GM18868 (cell line): ENCODE measurements at regions not wholly inside any gene's neighbourhood (a gene's known extent, or its start where the extent isn't known, plus 50 kb on each side); places are given as distances from the start of the nearest gene placed in this dataset.
"Not testable (repeated sequence)": the region's sequence is repeated elsewhere in the genome, so short reads cannot be mapped to it uniquely, and the experiment has no call there.

ENCODE experiments used
- ATAC-seq: cut with Tn5 transposase; IDR thresholded peaks from one replicate; pipeline ENCODE4 v1.9.1; 2021; ENCODE audit warnings: mild to moderate bottlenecking, moderate library complexity; ENCODE audit not compliant: unreplicated experiment

DNA sequence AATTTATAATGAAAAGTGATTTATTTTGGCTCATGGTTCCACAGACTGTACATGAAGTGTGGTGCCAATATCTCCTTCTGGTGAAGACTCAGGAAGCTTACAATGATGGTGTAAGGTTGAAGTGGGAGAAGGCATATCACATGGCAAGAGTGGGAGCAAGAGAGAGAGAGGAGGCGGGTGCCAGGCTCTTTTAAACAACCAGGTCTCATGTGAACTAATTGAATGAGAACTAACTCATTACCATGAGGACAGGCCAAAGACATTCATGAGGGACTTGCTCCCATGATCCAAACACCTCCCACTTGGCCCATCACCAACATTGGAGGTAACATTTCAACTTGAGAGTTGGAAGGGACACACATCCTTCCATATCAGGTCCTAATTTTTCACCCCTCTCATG, 155.2 kb downstream of the SLC38A4 start:
- no peak for ATAC-seq

DNA sequence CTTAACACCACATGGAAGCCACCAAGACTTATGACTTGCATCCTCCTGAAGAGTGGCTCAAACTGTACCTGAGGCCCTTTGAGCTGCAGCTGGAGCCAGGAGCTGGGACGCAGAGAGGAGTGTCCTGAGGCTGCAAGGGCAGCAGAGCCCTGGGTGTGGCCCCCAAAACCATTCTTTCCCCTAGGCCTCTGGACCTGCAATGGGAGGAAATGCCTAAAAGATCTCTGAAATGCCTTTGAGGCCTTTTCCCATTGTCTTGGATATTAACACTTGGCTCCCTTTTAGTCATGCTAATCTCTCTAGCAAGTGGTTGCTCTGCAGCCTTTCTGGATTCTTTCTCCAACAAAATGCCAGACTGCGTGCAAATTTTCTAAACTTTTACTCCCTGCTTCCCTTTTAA, 156.1 kb downstream of the SLC38A4 start:
- ATAC-seq: no peak

DNA sequence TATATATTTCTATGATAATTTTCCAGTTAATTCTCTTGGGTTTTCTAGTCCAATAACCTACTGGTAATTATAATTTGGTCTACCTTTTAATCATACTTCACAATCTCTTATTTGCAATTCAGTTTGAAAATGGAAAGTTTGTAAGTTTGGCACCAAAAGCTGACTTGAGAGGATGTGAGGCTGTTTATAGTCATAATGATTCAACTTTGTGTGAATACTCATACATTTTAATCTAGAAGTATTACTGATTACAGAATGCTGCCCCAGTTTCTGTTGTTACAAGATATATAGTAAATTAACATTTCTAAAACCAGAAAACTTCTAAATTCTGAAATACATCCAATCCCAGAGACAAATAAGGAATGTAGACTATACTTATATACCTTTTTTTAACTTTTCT, 158.2 kb downstream of the SLC38A4 start:
- ATAC-seq: no peak

DNA sequence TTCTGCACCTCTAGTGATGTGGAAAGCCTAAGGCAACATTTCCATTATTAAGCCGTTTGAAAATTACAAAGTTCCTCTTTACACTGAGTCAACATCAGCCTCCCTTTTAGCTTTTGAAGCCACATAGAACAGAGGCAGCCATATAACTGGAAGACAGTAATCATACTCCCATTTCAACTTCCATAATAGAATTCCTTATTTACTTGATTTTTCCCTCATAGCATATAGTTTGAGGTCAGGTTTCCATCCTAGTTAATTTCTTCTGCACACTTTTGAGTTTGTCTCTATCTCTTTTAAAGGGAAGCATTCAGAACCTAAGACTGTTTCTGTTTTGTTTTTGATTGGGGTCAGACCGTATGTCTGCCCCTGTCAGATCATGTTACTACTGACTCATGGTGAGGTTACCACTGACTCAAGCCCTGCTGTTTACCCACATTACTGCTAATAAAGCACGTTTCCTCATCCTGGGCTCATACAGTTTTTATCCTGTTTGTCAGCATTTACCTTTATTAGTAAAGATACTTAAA, 161.0 kb downstream of the SLC38A4 start:
- ATAC-seq: peak; percentile 74

DNA sequence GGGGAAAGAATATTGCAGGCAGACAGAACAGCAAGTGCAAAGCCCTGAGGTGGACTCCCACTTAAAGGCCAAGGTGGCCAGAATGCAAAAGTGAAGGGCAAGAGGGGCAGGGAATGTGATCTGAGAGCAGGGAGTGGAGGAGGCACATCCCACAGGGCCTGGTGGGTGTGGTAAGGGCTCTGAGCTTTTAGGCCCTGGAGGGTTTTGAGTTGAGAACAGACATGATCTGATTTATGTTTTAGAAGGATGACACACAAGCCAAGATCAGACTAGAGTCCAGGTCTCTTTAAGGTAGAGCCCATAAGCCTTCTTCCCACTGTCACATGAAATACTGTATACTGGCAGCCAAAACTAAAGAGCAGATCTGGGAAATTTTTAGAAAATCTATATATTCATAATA, 162.5 kb downstream of the SLC38A4 start:
- ATAC-seq: no peak

DNA sequence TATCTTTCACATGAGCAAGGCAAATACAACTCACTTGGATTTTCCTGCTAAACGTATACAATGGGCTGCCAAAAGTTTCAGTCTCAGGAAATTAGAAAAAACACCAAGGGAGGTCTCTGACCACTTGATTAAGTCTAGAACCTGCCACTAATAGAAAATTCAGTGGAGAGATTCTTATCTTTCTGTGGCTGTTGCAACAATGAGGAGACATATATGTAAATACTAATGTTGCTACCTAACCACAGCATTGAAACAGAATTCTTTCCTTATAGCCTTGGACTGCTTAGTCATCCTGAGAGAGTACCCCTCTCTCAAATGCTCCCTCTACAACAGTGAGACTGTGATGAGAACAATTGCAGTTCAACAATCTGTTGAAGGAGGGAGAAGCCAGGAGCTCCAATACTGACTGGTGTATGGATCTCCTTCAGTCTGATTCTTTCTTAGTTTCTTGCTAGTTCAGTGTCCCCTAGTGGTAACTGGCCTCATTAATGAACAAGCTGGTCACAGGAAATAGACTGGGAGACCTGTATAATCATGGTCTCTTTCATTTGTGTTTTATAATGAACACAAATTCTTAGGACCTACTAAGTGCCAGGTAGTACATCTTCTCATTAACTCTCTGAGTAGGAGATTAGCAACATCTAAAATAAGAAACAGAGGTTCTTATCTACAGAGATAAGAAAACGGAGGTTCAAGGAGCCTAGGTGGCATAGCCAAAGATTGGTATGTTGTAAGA, 164.5 kb downstream of the SLC38A4 start:
- peak; percentile 77 for ATAC-seq

DNA sequence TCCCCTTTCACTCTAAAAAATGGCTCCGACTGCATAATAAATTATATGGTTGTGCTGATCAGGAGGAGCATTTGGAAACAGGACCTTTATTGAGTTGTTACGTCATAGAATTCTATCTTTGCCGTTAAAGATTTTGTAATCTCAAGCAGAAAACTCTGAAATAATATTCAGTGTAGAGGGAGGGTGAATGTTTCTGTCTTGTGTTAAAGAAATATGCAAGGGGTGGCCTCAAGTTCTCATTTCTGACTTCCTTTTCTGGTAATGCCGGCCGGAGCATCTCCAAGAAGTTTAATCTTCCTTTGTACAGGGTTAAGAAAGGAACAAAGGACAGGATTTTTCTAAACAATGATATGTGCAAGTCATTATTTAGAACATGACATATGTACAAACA, 165.1 kb downstream of the SLC38A4 start:
- no peak for ATAC-seq

DNA sequence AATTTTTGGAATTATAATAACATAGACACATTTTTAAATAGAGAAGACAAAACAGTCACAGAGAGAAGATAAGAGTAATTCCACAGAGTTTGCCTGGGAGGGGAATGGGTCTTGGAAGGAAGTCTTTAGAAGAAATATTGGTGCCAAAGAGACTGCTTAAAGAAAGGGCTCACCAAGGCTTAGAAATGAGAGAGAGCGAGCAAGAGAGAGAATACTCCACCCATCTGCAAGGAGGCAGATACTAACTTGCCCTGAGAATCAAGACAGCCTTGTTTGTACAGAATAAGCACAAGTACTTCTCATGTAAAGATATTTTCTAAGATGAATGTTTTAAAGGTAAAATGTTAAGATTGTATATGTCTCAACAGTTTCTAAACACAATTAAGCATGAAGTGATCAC, 165.5 kb downstream of the SLC38A4 start:
- no peak for ATAC-seq

DNA sequence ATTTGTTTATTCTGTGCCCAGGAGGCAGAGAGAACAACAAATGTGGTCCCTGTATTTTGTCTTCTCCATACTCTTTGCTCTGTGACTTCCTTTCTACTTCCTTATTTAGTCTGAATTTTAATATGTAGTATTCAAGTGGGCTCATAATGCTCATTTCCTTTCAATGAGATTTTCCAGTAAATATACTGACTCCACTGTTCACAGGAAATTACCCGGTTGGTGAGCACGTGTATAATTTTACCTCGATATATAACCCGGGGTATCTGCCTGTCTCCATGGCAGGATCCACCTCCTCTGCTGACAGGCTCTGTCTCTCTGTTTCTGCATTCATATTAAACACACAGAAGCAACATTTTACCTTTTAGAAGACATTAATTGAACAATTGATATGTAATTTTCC, 166.0 kb downstream of the SLC38A4 start:
- no peak for ATAC-seq

DNA sequence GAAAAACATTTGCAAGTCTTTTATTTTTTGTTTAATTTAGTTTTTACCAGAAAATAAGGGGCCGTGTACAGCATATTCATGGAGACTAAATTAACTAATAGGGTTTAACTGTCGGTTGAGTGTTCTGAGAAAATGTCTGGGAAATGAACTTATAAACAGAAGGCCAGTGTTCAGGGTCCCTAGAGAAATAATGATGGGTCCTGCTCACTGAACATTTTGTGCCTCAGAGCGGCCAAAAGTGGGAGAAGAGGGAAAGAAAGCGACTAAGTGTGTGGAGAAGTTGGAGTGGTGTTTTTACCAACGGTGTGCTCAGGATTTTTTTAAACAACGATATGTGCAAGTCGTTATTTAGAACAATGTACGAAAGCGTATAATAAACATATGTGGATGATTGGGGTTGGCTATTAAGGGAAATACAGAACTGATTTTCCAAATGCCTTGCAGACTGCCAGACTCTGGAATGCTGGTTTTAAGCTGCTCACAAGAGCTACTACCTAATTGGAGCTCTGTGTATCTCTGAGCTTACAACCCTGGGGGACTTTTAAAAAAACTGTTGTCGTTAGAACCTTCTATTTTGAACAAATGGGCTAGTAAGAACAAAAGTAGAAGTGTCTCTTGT, 166.7 kb downstream of the SLC38A4 start:
- ATAC-seq: no peak

DNA sequence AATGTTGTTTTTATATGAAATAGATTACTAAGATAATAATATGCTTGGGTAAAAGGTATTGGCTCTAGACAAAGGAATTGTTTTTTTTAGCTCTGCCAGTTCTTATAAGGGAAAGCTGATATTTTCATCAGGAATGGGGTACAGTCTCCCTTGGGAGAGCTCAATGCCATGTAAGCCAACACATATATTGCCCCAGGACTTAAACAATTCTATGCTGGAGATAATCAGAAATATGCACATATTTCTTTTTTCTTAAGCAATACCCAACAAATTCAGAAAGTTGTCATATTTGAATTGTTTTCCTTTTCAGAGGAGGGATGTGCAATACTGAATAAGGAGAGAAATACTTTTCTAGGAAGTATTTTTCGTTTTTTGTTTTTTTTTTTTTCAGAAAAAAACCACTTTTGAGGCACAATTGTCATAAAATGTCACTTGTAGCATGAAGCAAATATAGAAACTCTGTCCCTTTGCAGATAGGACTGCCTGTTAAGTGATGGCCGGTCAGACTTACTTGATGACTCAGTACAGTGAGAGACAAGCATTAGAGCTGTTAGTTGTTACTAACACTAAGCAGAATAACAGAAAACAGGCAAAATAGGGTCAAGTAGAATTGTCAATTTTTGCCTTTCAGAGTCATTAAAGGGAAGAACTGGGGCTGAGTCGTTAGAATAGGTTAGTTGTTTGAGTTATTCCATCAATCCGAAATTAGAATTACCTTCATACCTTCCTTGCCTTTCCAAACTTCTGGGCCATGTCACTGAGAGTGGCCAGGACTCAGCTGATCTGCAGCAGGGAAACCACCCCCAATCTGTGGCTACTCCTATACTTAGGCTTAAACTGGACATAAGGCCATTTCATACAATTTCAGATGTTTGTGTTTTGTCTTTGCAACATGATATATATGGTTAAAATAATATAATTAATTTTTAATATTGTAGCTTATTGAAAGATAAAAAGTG, 168.1 kb downstream of the SLC38A4 start:
- no peak for ATAC-seq

DNA sequence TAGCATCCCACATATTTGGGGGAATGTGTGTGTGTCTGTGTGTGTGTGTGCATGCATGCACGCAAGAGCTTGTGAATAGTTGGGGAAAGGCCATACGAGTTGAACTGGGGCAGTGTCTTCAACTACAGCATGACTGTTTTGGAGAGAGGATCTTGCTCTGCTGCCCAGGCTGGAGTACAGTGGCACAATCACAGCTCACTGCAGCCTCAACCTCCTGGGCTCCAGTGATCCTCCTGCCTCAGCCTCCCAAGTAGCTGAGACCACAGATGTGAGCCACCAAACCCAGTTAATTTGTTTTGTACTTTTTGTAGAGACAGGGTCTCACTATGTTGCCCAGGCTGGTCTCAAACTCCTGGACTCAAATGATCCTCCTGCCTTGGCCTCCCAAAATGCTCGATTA, 169.8 kb downstream of the SLC38A4 start:
- not testable (repeated sequence) for ATAC-seq

DNA sequence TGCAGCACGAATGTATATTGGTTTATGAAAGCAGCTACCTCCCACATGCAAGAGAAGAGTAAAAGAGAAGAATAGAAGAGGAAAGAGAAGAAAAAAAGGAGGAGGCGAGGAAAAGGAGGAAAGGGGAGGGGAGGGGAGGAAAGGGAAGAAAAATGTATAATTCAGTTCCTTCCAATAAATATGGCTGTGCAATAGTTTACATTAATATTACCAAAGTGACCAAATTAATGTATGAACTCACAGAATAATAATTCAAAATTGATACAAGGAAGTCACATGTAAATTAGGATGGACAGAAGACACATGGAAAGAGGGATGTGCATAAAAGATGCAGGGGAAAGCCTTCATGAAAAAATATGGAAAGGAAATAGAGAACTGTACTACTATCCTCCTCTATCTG, 172.5 kb downstream of the SLC38A4 start:
- ATAC-seq: no peak

DNA sequence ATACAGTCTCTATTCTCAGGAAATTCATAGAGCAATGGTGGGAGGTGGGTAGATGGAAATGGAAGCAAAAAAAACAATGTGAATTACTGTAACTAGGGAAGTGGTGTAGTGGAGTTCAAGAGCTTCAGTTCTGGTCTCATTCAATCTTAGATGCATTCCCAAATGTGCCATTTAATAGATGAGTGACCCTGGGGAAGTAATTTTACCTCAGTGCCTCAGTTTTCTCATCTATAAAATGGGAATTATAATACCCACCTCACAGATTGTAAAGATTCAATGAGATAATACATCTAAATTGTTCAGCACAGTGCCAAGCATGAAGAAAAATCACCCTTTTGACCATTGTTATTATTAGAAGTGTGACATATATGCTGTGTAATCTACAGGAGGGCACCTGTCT, 173.1 kb downstream of the SLC38A4 start:
- ATAC-seq: no peak

DNA sequence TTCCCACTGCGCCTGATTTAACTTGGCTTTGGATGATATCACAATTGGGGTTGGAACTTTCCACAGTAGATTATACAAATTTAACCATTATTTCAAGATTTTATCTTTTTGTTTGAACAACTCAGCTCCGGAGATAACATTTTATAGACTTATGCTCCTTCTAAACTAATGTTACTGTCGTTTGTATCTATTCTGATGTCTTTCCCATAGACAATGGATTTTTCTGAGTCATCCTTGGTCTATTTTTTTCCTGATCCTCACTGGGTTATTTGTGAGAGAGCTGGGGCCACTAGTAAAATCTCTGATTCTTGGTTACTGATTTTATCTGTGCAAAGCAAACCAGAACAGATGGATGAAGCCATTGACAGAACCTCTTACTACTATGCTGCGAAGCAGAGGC, 175.1 kb downstream of the SLC38A4 start:
- no peak for ATAC-seq

DNA sequence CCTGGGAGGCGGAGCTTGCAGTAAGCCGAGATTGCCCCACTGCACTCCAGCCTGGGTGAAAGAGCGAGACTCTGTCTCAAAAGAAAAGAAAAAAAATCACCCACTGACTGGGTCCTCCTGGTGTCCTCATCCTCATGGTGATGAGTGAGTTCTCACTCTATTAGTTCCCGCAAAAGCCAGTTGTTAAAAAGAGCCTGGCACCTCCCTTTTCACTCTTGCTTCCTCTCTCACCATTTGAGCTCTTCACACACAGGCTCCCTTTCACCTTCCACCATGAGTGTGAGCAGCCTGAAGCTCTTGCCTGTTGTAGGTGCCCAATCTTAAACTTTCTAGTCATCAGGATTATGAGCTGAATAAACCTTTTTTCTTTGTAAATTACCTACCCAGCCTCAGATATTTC, 176.4 kb downstream of the SLC38A4 start:
- no peak for ATAC-seq

DNA sequence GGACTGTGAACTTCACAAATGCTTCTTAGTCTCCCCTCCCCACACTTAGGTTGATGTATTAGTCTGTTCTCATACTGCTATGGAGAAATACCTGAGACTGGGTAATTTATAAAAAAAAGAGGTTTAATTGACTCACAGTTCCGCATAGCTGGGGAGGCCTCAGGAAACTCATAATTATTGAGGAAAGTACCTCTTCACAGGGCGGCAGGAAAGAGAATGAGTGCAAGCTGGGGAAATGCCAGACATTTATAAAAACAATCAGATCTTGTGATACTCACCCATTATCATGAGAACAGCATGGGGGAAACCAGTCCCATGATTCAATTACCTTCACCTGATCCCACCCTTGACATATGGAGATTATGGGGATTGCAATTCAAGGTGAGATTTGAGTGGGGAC, 178.8 kb downstream of the SLC38A4 start:
- no peak for ATAC-seq

DNA sequence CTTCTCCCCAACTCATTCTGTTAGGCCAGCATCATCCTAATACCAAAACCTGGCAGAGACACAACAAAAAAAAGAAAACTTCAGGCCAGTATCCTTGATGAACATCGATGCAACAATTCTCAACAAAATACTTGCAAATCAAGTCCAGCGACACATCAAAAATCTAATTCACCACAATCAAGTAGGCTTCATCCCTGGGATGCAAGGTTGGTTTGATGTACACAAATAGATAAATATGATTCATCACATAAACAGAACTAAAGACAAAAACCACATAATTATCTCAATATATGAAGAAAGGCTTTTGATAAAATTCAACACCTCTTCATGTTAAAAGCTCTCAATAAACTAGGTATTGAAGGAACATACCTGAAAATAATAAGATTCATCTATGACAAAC, 184.1 kb downstream of the SLC38A4 start:
- not testable (repeated sequence) for ATAC-seq

DNA sequence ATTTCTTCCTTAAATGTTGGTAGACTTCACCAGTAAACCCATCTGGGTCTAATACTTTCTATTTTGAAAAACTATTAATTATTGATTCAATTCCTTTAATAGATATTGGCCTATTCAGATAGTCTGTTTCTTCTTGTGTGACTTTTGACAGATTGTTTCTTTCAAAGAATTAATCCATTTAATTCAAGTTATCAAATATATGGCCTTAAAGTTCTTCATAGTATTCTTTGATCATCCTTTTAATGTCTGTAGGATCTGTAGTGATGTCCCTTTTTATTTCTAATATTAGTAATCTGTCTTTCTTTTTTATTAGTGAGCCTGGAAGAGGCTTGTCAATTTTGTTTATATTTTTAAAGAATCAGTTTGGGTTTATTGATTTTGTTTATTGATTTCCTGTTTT, 190.0 kb downstream of the SLC38A4 start:
- no peak for ATAC-seq

DNA sequence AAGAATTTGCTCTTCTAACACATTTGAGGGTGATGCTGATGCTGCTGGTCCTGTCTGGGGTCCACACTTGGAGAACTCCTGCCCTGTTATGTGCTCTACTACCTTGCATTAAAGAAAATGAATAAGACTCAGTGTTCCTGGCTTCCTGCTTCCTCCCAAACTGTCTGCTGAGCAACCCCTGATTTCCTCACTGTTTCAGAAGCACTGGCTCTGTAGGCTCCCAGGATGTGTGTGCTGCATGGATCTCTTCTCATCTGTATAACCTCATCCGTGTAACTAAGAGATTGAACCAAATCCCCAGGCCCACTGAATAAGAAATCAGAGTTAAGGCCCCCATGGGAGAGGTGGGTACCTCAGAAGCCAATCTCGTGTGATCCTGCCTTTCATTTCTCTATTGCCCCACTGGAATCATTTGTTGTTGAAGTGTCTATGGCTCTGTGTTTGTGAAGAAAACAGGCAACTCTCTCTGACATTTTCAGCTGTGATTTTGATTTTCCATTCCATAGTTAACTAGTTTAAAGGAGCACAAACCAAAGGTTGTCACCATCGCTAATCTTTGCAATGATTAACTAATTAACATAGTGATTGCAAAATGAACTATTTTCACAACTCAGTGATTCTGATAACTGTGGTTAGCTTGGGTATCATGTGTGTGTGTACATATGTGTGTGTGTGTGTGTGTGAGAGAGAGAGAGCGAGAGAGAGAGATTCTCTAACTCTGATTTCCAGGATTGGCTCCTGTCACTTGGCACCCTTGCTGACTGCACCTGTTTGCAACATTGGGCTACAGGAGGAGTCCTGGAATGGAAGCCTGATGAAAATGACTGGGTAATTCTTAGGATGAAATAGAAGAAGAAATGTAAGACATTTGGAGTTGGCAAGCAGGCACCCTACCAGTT, 196.2 kb downstream of the SLC38A4 start:
- ATAC-seq: no peak
